ENCODE measurements at regions not wholly inside any gene's neighbourhood (a gene's known extent, or its start where the extent isn't known, plus 50 kb on each side); places are given as distances from the start of the nearest gene placed in this dataset.

- Histone ChIP-seq H3K4me3 (ENCODE audit: low read depth, low read length) (no peak overlapping the region), H3K36me3 (ENCODE audit: control insufficient read depth, insufficient read depth, low read length) (no peaks in the 10 kb centered on the region), H3K27me3 (ENCODE audit: control insufficient read depth, insufficient read depth, low read length) (no peaks in the 10 kb centered on the region)
- TF ChIP-seq CTCF (IDR thresholded peaks at IDR 0.05; ENCODE audit: insufficient read depth, low read length, poor library complexity, severe bottlenecking) = no peak
- no peak for DNase-seq (ENCODE audit: low read depth)
Measured at GRCh38 chr6:121855521-121855920, 420.1 kb downstream of the GJA1 start.

GRCh38 chr6:121856296-121856695 lies 420.9 kb downstream of the GJA1 start:
- TF ChIP-seq CTCF (IDR thresholded peaks at IDR 0.05; ENCODE audit: insufficient read depth, low read length, poor library complexity, severe bottlenecking) = no peak
- H3K4me3 ChIP-seq (ENCODE audit: low read depth, low read length) = no peak overlapping the region
- H3K27me3 ChIP-seq (ENCODE audit: control insufficient read depth, insufficient read depth, low read length) = no peaks in the 10 kb centered on the region
- H3K36me3 ChIP-seq (ENCODE audit: control insufficient read depth, insufficient read depth, low read length) = no peaks in the 10 kb centered on the region
- no peak for DNase-seq (ENCODE audit: low read depth)

DNA sequence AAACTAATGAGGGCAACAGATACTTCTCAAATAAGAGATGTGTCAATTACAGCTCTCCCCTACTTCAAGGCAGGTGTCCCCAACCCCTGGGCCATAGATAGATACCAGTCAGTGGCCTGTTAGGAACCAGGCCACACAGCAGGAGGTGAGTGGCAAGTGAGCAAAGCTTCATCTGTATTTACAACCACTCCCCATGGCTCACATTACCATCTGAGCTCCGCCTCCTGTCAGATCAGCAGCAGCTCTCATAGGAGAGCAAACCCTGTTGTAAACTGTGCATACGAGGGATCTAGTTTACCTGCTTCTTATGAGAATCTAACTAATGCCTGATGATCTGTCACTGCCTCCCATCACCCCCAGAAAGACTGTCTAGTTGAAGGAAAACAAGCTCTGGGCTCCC lies 422.1 kb downstream of the GJA1 start:
- Histone ChIP-seq H3K27me3 (ENCODE audit: control insufficient read depth, insufficient read depth, low read length) (no peaks in the 10 kb centered on the region), H3K4me3 (ENCODE audit: low read depth, low read length) (no peak overlapping the region), H3K36me3 (ENCODE audit: control insufficient read depth, insufficient read depth, low read length) (no peaks in the 10 kb centered on the region)
- TF ChIP-seq CTCF (IDR thresholded peaks at IDR 0.05; ENCODE audit: insufficient read depth, low read length, poor library complexity, severe bottlenecking) = no peak
- no peak for DNase-seq (ENCODE audit: low read depth)

GRCh38 chr6:121858310-121858709 lies 422.9 kb downstream of the GJA1 start:
- H3K4me3 ChIP-seq (ENCODE audit: low read depth, low read length) = no peak overlapping the region
- no peaks in the 10 kb centered on the region for H3K36me3 ChIP-seq (ENCODE audit: control insufficient read depth, insufficient read depth, low read length)
- TF ChIP-seq CTCF (IDR thresholded peaks at IDR 0.05; ENCODE audit: insufficient read depth, low read length, poor library complexity, severe bottlenecking) = no peak
- no peak for DNase-seq (ENCODE audit: low read depth)
- H3K27me3 ChIP-seq (ENCODE audit: control insufficient read depth, insufficient read depth, low read length) = no peaks in the 10 kb centered on the region

GRCh38 chr6:121858986-121859385 lies 423.5 kb downstream of the GJA1 start:
- H3K4me3 ChIP-seq (ENCODE audit: low read depth, low read length) = no peak overlapping the region
- no peak for TF ChIP-seq CTCF (IDR thresholded peaks at IDR 0.05; ENCODE audit: insufficient read depth, low read length, poor library complexity, severe bottlenecking)
- no peaks in the 10 kb centered on the region for H3K27me3 ChIP-seq (ENCODE audit: control insufficient read depth, insufficient read depth, low read length)
- H3K36me3 ChIP-seq (ENCODE audit: control insufficient read depth, insufficient read depth, low read length) = no peaks in the 10 kb centered on the region
- DNase-seq (ENCODE audit: low read depth) = no peak

DNA sequence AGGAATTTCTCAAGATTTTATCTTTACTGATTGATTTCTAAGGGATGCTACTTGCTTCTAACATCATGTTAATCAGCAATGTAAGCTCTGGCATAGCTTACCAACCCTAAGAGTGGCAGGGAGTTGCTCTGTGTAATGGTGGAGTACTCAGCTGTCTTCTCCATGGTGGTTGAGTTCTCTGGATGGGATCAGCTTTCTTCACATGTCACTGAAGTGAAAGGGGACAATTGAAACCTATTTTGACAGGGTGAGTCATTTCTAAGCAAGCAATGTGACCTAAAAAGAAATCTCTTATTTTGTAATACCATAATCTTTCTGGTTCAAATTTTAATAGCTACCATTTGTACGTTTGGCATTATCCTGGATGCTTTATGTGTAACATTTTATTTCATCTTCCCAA lies 430.4 kb downstream of the GJA1 start:
- DNase-seq (ENCODE audit: low read depth) = no peak
- H3K4me3 ChIP-seq (ENCODE audit: low read depth, low read length) = no peak overlapping the region
- no peaks in the 10 kb centered on the region for H3K36me3 ChIP-seq (ENCODE audit: control insufficient read depth, insufficient read depth, low read length)
- no peaks in the 10 kb centered on the region for H3K27me3 ChIP-seq (ENCODE audit: control insufficient read depth, insufficient read depth, low read length)
- TF ChIP-seq CTCF (IDR thresholded peaks at IDR 0.05; ENCODE audit: insufficient read depth, low read length, poor library complexity, severe bottlenecking) = no peak

Data from kidney epithelial cell (primary cell).